Brain microvascular endothelial cell (primary cell): ENCODE measurements at regions not wholly inside any gene's neighbourhood (a gene's known extent, or its start where the extent isn't known, plus 50 kb on each side); places are given as distances from the start of the nearest gene placed in this dataset.

Experiments
- DNase-seq: peaks from one replicate; pipeline ENCODE4 v3.0.0-alpha.2; 2020
- H3K27ac ChIP-seq: fragments of 250-450 bp; sonication (Bioruptor Pico); 2 replicates; pipeline ENCODE4 v1.5.1; 2020; ENCODE audit warnings: mild to moderate bottlenecking, moderate library complexity
- H3K27me3 ChIP-seq: fragments of 250-450 bp; sonication (Bioruptor Pico); replicated peaks from 2 replicates; pipeline ENCODE4 v1.5.1; 2020; ENCODE audit warnings: mild to moderate bottlenecking
- H3K36me3 ChIP-seq: fragments of 250-450 bp; sonication (Bioruptor Pico); replicated peaks from 2 replicates; pipeline ENCODE4 v1.5.1; 2020; ENCODE audit warnings: mild to moderate bottlenecking
- H3K4me3 ChIP-seq: 2 replicates; pipeline ENCODE4 v1.5.1; 2011; ENCODE audit warnings: low read depth, mild to moderate bottlenecking, control low read depth, low read length, moderate library complexity
- in situ Hi-C: cut with HindIII; loops from 2 replicates; pipeline ENCODE4 v1.10.0; 2017; ENCODE audit warnings: low sequenced_read_pairs, low pct_ligation_motif_present
- TF ChIP-seq, protein P1 (sequence below): IDR thresholded peaks from 2 replicates; pipeline ENCODE4 v1.5.1; 2011; ENCODE audit warnings: low read depth, mild to moderate bottlenecking, moderate library complexity, low read length, control low read depth, inconsistent platforms; ENCODE audit errors: missing control alignments

DNA sequence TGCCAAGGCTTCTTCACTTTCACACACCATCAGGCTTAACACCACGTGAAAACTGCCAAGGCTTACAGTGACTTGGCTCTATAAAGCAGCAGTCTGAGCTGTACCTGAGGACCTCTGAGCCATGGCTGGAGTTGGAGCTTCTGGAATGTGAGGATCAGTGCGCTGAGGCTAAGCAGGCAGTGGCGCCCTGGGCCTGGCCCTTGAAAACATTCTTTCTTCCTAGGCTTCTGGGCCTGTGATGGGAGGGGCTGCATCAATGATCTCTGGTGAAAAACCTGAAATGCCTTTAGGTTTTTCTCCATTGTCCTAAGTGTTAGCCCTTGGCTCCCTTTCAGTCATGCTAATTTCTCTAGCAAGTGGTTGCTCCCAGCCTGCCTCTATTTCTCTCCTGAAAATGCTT lies 192.5 kb upstream of the PCDH20 start:
- in situ Hi-C loops = no loop called here

GRCh38 chr13:61600360-61601033 lies 184.8 kb upstream of the PCDH20 start:
- TF ChIP-seq, protein P1, sequence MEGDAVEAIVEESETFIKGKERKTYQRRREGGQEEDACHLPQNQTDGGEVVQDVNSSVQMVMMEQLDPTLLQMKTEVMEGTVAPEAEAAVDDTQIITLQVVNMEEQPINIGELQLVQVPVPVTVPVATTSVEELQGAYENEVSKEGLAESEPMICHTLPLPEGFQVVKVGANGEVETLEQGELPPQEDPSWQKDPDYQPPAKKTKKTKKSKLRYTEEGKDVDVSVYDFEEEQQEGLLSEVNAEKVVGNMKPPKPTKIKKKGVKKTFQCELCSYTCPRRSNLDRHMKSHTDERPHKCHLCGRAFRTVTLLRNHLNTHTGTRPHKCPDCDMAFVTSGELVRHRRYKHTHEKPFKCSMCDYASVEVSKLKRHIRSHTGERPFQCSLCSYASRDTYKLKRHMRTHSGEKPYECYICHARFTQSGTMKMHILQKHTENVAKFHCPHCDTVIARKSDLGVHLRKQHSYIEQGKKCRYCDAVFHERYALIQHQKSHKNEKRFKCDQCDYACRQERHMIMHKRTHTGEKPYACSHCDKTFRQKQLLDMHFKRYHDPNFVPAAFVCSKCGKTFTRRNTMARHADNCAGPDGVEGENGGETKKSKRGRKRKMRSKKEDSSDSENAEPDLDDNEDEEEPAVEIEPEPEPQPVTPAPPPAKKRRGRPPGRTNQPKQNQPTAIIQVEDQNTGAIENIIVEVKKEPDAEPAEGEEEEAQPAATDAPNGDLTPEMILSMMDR = no peak
- no peak for DNase-seq
- Histone ChIP-seq H3K27me3 (no peaks in the 10 kb centered on the region), H3K36me3 (no peaks in the 10 kb centered on the region), H3K27ac (no peak overlapping the region), H3K4me3 (no peak overlapping the region)
- in situ Hi-C loops = no loop called here

More for the DNA sequence above, 192.5 kb upstream of the PCDH20 start:
- TF ChIP-seq, protein P1 = no peak
- no peak for DNase-seq
- H3K4me3 ChIP-seq = no peak overlapping the region
- no peaks in the 10 kb centered on the region for H3K27me3 ChIP-seq
- no peak overlapping the region for H3K27ac ChIP-seq
- H3K36me3 ChIP-seq = no peaks in the 10 kb centered on the region

GRCh38 chr13:61592489-61592888 lies 176.8 kb upstream of the PCDH20 start:
- H3K4me3 ChIP-seq = no peak overlapping the region
- DNase-seq = no peak
- in situ Hi-C loops = no loop called here

DNA sequence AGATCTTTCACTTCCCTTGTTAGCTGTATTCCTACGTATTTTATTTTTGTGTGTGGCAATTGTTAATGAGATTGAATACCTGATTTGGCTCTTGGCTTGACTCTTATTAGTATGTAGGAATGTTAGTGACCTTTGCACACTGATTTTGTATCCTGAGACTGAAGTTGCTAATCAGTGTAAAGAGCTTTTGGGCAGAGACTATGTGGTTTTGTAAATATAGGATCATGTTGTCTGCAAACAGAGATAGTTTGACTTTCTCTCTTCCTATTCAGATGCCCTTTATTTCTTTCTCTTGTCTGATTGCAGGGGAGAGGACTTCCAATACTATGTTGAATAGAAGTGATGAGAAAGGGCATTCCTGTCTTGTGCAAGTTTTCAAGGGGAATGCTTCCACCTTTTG lies 160.3 kb upstream of the PCDH20 start:
- H3K27ac ChIP-seq = no peak overlapping the region
- no peaks in the 10 kb centered on the region for H3K36me3 ChIP-seq
- no peak overlapping the region for H3K4me3 ChIP-seq
- in situ Hi-C loops = no loop called here
- no peak for DNase-seq
- TF ChIP-seq, protein P1 = no peak
- H3K27me3 ChIP-seq = no peaks in the 10 kb centered on the region

More at GRCh38 chr13:61592489-61592888, 176.8 kb upstream of the PCDH20 start:
- TF ChIP-seq, protein P1 = no peak
- no peaks in the 10 kb centered on the region for H3K27me3 ChIP-seq
- H3K27ac ChIP-seq = no peak overlapping the region
- H3K36me3 ChIP-seq = no peaks in the 10 kb centered on the region

- in situ Hi-C loops = no loop called here
- TF ChIP-seq, protein P1 = no peak
Measured at GRCh38 chr13:61563645-61564044, 148.0 kb upstream of the PCDH20 start.

DNA sequence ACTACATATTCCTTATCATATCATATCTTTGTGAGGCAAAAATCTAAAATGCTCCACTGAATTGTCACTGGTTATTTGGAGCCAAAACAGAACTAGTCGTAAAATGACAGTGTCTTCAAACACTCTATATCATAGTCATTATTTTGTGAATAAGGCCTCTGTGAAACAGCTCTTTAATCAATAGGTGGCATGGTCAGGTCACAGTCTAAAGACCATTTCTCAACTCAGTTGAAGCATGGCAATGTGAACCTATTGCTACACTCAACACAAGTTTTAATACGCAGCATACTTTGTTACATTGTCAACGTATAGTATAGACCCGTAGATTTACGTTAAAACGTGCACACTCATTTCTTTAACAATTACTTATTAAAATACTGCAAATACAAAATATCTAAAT lies 131.3 kb upstream of the PCDH20 start:
- no peak for DNase-seq
- H3K27me3 ChIP-seq = no peaks in the 10 kb centered on the region
- H3K36me3 ChIP-seq = no peaks in the 10 kb centered on the region
- TF ChIP-seq, protein P1 = no peak
- H3K27ac ChIP-seq = no peak overlapping the region
- H3K4me3 ChIP-seq = no peak overlapping the region
- in situ Hi-C loops = no loop called here

More at GRCh38 chr13:61563645-61564044, 148.0 kb upstream of the PCDH20 start:
- no peak overlapping the region for H3K27ac ChIP-seq
- H3K36me3 ChIP-seq = no peaks in the 10 kb centered on the region
- no peak overlapping the region for H3K4me3 ChIP-seq
- H3K27me3 ChIP-seq = no peaks in the 10 kb centered on the region
- DNase-seq = no peak
